Astrocyte of the cerebellum (primary cell): ENCODE measurements at regions not wholly inside any gene's neighbourhood (a gene's known extent, or its start where the extent isn't known, plus 50 kb on each side); places are given as distances from the start of the nearest gene placed in this dataset.

Source experiments
- DNase-seq: peaks from one replicate; pipeline ENCODE4 v3.0.0-alpha.2; 2011; ENCODE audit warnings: low read depth
- H3K4me3 ChIP-seq: 2 replicates; pipeline ENCODE4 v1.5.1; 2011; ENCODE audit warnings: mild to moderate bottlenecking, low read depth, low read length, moderate library complexity
- CTCF ChIP-seq: IDR thresholded peaks from 2 replicates; pipeline ENCODE4 v1.5.1; 2012; ENCODE audit warnings: low read length, low read depth, moderate library complexity, mild to moderate bottlenecking; ENCODE audit errors: missing control alignments
- in situ Hi-C: cut with HindIII; loops from 2 replicates; pipeline ENCODE4 v1.10.0; 2017; ENCODE audit warnings: low sequenced_read_pairs

GRCh38 chr11:127616158-127616557 is 615.6 kb upstream of the KIRREL3 start:
- DNase-seq: no peak
- no peak for TF ChIP-seq CTCF
- in situ Hi-C loops: no loop called here
- H3K4me3 ChIP-seq: no peak overlapping the region

GRCh38 chr11:127612607-127613006 is 612.0 kb upstream of the KIRREL3 start:
- no peak for TF ChIP-seq CTCF
- DNase-seq: no peak
- in situ Hi-C loops: no loop called here
- no peak overlapping the region for H3K4me3 ChIP-seq

GRCh38 chr11:127609025-127609773 is 608.6 kb upstream of the KIRREL3 start:
- H3K4me3 ChIP-seq: no peak overlapping the region
- DNase-seq: no peak
- in situ Hi-C loops: no loop called here
- TF ChIP-seq CTCF: no peak

- no peak for TF ChIP-seq CTCF
- no peak for DNase-seq
- no peak overlapping the region for H3K4me3 ChIP-seq
- in situ Hi-C loops: no loop called here
Measured at GRCh38 chr11:127607487-127608085, 607.0 kb upstream of the KIRREL3 start.

GRCh38 chr11:127601578-127601977 is 601.0 kb upstream of the KIRREL3 start:
- no peak for DNase-seq
- H3K4me3 ChIP-seq: no peak overlapping the region
- no peak for TF ChIP-seq CTCF
- in situ Hi-C loops: no loop called here

- no peak overlapping the region for H3K4me3 ChIP-seq
- no peak for DNase-seq
- TF ChIP-seq CTCF: no peak
- in situ Hi-C loops: no loop called here
Measured at GRCh38 chr11:127600674-127601073, 600.1 kb upstream of the KIRREL3 start.
